ENCODE measurements at regions not wholly inside any gene's neighbourhood (a gene's known extent, or its start where the extent isn't known, plus 50 kb on each side); places are given as distances from the start of the nearest gene placed in this dataset.
"Not testable (repeated sequence)": the region's sequence is repeated elsewhere in the genome, so short reads cannot be mapped to it uniquely, and the experiment has no call there.

DNA sequence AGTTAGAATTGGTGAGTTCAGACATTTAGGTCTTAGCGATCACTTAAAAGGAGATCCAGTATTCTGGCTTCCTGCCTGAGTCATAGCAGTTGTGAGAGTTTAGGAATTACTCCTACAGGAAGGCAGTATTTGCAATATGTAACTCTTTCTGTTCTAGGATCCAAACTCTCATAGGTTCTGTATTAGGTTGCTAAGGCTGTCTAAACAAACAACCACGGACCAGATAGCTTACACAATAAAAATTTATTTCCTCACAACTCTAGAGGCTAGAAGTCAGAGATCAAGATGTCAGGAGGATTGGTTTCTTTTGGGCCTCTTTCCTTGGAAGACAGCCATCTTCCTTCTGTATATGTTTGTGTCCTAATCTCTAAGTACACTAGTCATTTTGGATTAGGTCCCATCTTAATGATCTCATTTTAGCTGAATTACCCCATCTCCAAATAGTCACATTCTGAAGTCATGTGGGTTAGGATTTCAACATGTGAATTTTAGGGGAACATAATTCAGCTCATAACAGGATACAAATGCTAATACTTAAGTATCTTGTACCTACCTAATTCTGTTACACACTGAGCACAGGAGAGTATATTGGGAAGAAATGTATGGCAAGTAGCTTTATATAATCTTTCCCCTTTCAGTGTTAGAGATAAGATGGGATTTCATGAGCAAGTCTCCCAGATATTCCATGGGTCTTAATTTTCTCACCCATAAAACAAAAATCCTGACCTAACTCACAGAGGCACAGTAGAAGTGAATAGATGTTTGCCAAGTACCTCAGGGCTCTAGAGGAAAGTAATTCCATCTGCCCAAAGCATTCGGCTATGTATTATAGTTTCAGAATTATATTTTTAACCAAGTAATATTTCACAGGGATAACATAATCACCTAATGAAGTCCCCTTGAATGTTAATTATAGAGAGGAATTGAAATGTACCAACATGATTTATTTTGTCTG is 144.4 kb downstream of the PTBP2 start:
- no peak for DNase-seq

DNA sequence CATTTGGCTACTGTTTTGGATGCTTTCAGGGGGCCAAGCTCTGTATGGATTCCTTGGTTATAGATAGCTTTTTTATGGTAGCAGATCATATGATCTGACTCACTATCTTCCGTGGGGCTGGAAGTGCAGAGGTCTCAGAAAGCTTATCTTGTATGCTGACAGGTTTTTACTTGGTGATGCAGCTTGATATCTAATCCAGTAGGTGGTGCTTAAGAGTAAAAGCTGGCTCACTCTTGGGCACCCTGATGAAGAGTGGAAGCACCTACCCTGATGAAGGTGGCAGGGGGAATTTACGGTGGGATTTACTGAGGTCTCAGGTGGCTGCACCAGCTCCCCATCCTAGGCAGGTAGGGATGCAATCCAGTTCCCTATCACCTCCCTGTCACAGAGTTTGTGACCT is 151.2 kb downstream of the PTBP2 start:
- no peak for DNase-seq

DNA sequence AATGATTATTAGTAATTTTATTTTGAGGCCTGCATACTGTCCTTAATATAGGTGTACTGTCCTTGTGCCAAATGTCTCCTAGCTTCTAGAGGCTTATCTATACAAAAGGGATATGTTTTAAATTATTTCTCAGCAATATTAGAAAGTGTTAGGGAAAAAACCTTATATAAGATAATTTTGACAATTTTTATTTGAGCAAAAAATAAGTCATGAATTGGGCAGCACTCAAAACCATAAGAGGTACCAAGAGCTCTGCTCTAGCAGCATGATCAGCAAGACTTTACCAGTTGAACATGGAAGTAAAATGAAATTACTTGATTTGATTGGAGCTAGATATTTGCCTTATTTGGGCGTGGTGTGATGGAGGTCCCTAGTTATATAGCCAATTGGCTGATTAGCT is 157.1 kb downstream of the PTBP2 start:
- DNase-seq: no peak

DNA sequence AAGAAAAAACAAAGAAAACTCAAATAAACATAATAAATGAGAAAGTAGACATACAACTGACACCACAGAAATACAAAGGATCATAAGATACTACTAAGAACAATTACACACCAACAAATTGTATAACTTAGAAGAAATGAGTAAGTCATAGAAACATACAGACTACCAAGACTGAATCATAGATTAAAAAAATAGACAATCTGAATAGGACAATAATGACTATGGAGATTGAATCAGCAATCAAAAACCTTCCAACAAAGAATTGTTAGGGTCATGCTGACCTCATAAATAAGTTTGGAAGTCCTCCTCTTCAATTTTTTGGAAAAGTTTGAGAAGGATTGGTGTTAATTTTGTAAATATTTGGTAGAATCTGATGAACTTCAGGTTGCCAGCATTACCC is 159.0 kb downstream of the PTBP2 start:
- DNase-seq: no peak

DNA sequence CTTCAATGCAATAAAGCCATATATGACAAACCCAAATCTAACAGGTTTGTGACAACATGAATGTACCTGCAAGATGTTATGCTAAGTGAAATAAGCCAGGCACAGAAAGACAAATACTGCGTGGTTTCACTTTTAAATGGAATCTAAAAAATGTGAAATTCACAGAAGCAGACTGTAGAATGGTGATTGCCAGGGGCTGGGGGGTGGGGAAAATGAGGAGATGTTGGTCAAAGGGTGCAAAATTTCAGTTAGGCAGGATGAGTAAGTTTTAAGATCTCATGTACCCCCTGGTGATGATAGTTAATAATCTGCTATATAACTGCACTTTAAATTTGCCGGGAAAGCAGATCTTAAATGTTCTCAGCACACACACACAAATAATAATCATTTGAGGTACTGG is 160.5 kb downstream of the PTBP2 start:
- no peak for DNase-seq

DNA sequence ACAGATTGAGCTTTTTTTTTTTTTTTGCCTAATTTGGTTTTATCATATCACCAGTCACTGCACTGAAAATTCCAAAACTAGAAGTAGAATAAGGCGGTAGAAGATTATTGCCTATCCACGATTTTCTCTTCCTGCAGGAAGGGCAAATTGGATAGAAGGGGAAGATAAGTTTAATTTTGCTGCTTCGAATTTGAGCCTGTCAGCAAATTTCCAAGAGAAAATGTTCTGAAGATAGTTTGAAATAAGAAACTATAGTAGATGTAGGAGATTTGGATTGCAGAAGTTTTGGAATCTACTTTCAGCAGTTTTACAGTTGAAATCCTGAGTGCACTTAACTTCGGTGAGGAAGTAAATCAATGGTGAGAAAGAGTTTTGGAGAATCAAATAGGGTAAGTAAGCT is 164.9 kb downstream of the PTBP2 start:
- DNase-seq: no peak

DNA sequence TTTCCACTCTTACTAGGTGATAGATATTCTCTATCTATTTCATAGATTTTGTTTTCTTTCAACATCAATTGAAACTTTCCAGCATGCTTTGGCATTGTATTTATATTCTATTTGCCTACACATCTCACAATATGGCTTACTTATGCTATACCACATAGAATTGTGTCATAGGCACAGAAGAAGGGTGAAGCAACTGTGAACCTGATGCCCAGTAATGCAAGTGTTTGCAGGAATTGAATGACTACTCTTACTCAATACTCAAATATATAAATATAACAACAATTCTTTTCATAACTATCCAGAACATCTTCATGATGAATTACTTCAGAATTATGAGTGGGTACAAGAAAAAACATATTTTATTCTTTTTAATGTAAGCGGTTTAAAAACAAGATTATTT is 165.9 kb downstream of the PTBP2 start:
- DNase-seq: no peak

DNA sequence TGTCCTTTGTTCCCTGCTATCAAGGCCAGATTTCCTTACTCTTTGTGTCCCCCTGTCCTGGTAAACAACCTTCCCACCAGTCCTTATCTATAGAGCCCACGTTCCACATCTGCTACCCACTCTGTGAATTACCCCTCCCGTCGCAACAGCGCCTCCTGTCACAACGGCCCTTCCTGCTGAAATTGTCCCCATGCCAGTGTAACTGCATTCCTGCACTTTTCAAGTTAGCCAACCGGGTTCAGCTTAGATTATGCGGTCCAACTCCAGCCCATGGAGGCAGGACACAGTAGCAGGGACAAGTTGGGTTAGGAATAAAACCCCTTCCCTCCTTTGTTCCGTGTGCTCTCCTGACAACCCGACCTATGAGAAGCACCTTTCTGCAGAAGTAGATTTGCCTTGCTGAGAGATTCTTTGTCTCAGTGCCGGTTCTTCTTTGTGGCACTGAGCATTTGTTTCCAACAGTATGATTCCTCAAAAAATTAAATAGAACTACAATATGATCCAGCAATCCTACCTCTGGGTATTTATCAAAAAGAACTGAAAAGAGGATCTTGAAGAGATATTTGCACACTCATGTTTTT is 180.3 kb downstream of the PTBP2 start:
- no peak for DNase-seq

DNA sequence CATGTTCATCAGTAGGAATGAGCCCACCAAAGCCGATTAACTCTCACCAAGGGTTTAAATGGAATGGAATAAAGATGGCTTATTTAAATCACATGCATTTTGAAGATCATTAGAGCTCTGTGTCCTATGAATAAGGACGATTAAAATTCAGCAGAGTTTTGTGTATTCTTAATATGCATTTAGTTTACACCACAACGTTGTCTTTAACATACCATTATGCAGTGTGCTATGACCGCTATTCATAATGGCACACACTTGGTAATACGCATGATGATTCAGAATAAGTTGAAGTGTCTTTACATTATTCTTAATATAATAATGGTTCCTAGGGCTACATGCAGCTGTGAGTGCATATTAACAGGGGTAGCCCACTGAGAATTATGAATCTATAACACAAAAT is 190.7 kb downstream of the PTBP2 start:
- no peak for DNase-seq

DNA sequence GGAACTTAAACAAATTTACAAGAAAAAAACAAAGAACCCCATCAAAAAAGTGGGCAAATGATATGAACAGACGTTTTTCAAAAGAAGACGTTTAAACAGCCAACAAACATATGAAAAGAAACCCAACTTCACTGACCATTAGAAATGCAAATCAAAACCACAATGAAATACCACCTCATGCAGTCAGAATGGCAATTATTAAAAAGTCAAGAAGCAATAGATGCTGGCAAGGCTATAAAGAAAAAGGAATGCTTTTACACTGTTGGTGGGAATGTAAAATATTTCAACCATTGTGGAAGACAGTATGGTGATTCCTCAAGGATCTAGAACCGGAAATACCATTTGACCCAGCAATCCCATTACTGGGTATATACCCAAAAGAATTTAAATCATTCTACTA is 194.1 kb downstream of the PTBP2 start:
- not testable (repeated sequence) for DNase-seq

DNA sequence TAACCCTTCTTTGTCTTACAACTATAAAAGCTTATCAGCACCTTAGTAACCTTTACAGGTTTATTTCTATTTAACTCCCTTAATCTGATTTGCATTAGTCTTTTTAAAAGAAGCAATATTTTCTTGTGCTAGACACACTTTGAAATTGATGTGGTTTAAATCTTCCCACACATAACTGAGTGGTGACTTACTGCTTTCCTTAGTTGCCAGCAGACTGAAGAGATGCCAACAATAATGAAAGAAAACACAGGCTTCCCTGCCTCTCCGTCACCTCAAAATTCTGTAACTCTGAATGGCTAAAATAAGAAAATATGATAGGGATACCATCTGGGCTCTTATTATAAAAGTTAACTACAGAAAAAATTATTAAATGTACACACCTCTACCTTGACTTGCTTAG is 196.8 kb downstream of the PTBP2 start:
- DNase-seq: no peak

DNA sequence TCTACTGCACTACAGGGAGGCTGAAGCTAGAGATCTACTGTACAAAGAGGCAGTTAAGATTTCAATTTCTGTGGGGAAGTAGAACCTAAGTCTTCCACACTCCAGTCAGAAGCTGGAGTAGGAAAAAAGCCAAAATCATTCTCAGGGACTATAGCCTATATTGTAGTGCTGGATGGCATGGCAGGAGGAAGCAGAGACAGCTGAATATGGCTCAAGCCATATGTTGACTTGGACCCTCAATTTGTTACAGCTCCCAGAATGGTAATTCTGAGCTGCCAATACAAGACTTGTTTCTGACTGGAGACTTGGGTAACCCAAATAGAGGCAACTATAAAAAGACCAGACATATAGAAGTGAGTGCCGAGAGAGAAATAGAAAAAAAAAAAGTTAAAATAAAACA is 200.6 kb downstream of the PTBP2 start:
- DNase-seq: no peak

DNA sequence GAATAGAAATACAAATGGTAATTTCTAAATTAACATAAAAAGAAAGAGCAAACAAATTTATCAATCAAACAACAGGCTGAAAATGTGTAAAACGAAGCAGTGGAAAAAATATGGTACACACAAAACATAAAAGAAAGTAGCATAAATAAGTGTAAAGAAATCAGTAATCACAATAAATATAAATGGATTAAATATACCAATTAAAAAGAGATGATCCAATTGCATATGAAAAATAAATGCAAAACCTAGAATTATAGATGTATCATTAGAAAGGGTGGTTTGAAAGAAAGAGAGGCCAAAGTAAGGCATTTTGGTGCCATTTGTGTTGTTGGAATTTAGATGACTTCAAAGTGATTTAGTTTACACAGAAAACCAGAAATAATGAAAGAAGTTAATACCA is 202.2 kb downstream of the PTBP2 start:
- no peak for DNase-seq

DNA sequence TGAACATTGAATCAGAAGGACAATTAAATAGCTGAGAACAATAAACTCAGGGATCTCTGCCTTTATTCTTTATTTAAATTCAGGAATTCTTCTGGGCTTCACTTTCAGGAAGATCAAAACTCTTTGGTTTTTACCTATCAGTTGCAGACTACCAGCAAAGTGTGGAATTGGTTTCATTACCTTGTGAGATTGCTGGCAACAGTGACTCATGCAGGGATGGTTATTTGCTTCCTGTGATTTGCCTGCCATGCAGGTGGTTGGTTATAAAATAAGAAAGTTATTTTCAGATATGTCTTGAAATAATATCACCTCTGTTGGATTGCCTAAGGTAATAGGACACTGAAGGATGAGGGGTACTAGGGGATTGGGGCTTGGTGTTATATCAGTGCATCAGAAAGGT is 204.6 kb downstream of the PTBP2 start:
- DNase-seq: no peak

DNA sequence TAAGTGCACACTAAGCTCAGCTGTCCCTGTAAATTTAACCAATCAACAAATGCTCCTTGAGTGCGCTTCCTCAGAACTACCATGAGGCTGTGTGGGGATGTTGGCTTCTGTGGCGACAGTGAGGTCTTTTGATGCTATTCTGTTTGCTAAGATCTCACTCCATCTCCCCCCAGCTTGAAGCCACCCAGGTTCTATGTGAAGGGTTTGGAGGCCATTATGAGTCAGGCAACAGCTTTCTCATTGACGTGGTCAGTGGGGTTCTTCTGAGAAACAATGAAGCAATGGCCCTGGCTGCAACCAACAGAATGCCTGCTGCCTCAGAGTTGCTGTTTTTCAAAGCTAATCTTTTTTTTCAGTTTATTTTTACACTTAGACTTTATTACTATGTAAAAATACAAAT is 205.5 kb downstream of the PTBP2 start:
- no peak for DNase-seq

DNA sequence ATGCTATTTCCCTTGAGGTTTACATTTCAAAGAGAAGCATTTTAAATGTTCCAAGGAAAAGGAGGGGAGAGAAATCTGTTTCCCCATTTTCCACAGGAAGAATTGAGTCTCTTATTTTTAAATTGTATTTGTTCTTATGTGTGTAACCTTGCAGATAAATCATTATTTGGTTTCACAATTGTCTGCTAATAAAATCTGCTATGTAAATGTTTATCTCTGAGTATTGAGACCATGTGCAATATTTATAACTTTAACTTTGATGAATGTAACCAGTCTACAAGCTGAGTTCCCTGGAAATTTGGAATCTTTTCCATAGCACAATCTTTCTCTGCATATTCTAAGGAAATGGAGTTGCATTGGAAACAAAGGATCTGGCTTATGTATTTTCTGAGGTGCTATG is 209.6 kb downstream of the PTBP2 start:
- no peak for DNase-seq

DNA sequence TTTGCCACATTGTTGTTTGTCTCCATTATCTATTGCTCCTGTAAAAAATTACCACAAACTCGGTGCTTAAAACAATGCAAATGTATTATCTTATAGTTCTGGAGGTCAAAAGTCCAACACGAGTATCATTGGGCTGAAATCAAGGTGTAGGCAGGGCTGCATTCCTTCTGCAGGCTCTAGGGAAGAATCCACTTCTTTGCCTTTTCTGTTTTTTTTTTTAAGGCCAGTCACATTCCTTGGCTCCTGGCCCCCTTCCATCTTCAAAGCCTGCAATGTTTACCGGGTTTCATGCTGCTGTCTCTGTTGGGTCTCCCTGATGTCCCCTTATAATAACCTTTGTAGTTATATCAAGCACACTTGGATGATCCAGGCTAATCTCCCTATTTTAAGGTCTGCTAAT is 212.7 kb downstream of the PTBP2 start:
- no peak for DNase-seq

DNA sequence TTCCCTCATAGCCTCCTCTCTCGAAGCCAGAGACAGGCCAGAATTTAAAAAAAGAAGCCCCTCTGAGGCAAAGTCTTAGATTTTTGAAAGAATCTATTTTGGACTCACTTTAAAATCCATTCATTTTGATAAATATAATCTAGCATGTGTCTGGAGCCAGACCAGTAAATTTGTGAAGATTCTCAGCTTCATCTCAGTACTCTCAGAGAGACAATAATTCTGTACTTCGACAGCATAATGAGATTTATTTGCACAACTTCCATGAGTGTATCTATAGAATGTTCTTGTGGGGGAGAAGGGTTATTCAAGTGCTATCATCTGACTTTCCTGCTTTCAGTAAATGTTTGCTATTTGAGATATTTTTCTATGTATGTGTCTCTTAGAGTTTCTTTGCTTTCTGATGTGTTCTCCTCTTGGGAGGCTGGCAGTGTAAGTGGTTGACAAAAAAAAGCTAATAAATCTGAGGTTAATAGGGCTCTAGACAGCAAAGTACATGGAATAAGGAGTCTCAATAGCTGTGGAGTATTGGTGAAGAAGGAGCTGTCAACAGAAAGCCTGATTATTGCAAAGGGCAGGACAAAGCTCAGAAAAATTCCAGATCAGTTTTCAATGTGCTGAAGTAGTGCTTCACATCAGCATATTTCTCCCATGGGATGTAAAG is 223.0 kb downstream of the PTBP2 start:
- DNase-seq: no peak

DNA sequence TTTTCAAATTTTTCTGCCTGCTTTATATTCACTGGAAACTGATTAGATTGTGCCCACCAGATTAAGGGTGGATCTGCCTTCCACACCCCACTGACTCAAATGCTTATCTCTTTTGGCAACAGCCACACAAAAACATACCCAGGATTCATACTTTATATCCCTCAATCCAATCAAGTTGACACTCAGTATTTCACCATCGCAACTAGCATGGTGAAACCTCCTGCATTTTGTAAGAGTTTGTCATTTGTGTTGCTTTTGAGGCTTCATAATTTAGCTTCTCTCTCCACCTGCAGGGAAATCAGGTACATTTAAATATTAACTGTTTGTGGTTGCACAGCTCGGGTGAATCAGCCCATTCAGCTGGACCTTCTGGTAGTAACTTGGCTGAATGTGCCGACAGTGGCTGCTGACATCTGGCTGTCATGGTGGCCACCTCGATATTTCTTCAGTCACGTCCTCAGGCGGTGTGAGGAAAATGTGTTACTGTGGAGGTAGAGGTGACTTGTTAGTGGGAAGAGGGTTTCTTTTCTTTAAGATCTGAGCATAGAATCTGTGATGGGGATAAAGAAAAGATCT is 224.0 kb downstream of the PTBP2 start:
- no peak for DNase-seq

DNA sequence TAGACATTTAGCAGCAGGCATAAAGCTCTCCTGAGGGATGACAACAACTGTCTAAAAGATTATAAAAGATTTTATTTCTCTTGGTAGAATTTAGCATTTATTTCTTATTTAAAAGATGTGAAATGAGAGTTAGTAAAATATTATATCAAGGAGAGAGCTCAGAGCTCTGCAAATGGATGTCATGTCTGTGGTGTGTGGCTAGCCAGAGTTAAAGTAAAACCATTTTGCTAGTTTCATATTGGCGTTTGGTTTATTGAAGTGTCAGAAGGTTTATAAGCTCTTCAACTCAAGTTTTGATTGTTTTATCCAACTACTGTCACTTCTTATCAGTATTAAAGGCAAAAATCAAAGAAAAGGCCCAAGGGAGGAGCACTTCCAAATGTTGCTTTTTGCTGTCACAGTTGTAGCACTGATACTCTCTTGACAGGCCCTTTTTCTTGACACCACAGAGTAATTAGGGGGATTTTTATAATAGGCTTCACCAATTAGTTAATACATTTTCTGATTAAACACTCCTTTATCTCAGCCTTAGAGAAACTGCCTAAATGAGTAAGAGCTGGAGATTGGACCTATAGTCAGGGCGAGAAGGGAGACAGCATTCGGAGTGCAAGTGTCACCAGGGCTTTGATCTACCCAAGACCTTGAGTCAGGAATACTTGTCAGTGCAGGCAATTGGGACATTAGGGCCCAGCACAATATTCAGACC is 233.9 kb downstream of the PTBP2 start:
- DNase-seq: no peak

DNA sequence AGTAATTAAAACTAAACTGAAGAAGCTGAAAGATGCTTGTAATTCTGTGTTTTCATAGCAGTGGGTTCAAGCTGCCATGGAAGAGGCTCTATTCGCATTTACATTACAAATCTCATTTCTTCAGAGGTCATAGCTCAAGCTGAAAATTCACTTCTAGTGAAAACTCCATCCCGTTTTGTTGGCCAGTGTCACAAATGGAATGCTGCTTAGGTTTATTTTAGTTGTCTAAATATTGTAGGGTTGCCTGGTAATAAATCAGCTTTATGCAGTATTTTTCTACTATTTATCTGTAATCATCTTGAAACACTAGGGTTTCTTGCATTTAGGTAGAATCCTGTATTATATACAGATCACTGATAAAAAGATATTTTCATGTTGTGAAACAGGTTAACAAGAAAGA is 240.6 kb downstream of the PTBP2 start:
- no peak for DNase-seq

DNA sequence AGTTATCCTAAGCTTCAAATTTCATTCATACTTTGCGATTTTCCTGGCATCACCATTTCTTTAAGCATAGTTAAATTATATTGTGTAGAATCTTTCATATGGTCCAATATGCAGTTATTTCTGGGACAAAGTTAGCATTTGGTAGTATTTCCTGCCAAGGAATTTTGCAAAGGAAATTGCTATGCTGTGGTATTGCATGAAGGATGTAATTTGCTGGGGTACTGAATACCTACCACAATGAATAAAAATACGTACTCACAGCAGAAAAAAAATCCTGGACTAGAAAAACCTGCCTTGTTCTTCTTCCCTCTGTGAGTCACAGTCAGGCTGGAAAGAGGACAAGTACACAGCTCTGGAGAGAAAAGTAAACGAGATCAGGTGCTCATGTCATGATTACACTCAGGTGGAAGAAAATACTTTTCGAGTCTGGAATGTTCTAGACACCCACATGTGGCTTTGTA is 241.2 kb downstream of the PTBP2 start:
- no peak for DNase-seq

DNA sequence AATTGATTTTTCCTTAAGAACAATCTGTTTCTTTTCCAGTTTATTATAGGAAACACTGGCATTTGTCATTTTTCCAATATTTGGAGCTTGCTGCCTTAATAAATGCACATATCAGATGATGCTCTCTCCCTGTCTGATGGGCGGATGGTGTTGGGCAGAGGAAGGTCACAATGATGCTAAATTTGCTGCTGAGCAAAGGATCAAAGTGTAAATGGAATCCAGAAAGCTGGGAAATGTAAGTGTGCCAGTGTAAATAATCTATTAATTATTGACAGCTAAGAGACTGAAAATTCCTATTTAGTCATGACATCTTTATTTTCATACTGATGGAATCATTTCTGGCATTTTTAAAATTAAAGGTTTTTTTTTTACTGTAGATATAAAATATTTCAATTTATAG is 243.2 kb downstream of the PTBP2 start:
- no peak for DNase-seq
